SK-N-SH (cell line): ENCODE measurements at regions not wholly inside any gene's neighbourhood (a gene's known extent, or its start where the extent isn't known, plus 50 kb on each side); places are given as distances from the start of the nearest gene placed in this dataset.

ENCODE experiments used
- CTCF ChIA-PET: fragments of 300-600, 350-600 bp; formaldehyde crosslinking; extraction: SDS; loops from one replicate; lab custom pipeline; 2021; lab: Yijun Ruan, JAX
- POLR2A ChIA-PET: fragments of 350-600 bp; sonication (Branson Sonifier 250); formaldehyde crosslinking; extraction: SDS; loops from one replicate; lab custom pipeline; 2020; ENCODE audit warnings: antibody characterized with exemption, inconsistent platforms; lab: Yijun Ruan, JAX
- DNase-seq: peaks from one replicate; pipeline ENCODE4 v3.0.0; 2012
- H2AFZ ChIP-seq: fragments of 200-600 bp; sonication (generic); 2 replicates; pipeline ENCODE4 v1.8.1; 2016; ENCODE audit warnings: antibody characterized with exemption, mild to moderate bottlenecking, low read depth
- H3F3A ChIP-seq: fragments of 200-600 bp; sonication (generic); replicated peaks from 2 replicates; pipeline ENCODE3; 2016; ENCODE audit warnings: antibody characterized with exemption, mild to moderate bottlenecking; ENCODE audit not compliant: insufficient read depth
- H3K27ac ChIP-seq, 2 experiments: fragments of 200-500 bp in 1 of 2; fragments of 200-600 bp in 1 of 2; sonication (Bioruptor generic) in 1 of 2; sonication (generic), shearing (Covaris generic) in 1 of 2; 2 replicates each; pipeline versions ENCODE4 v1.5.1 to v1.6.1; 2014 to 2016; ENCODE audit warnings: low read depth in 2 of 2, inconsistent platforms in 1 of 2, low read length in 1 of 2, mild to moderate bottlenecking in 1 of 2, mixed read lengths in 1 of 2
- H3K27me3 ChIP-seq: fragments of 200-600 bp; sonication (generic), shearing (Covaris generic); 2 replicates; pipeline ENCODE4 v1.6.1; 2016; ENCODE audit warnings: mixed run types; ENCODE audit not compliant: insufficient read depth
- H3K36me3 ChIP-seq, 2 experiments: fragments of 200-500 bp in 1 of 2; fragments of 200-600 bp in 1 of 2; sonication (Bioruptor generic) in 1 of 2; sonication (generic) in 1 of 2; replicated peaks in 1 of 2; 2 replicates each; pipeline versions ENCODE3 to v1.5.1; 2014 to 2016; ENCODE audit warnings: low read length in 1 of 2, mild to moderate bottlenecking in 1 of 2; ENCODE audit not compliant: insufficient read depth in 2 of 2, control insufficient read depth in 1 of 2
- H3K4me1 ChIP-seq, 2 experiments: fragments of 200-500 bp in 1 of 2; fragments of 200-600 bp in 1 of 2; sonication (Bioruptor generic) in 1 of 2; sonication (generic), shearing (Covaris generic) in 1 of 2; 2 replicates each; pipeline versions ENCODE4 v1.5.1 to v1.6.1; 2014 to 2016; ENCODE audit warnings: low read depth in 1 of 2, low read length in 1 of 2, mixed run types in 1 of 2; ENCODE audit not compliant: insufficient read depth in 2 of 2, control insufficient read depth in 1 of 2
- H3K4me2 ChIP-seq: fragments of 200-600 bp; sonication (generic), shearing (Covaris generic); 2 replicates; pipeline ENCODE4 v1.6.1; 2017; ENCODE audit warnings: mixed run types
- H3K4me3 ChIP-seq, 2 experiments: fragments of 200-500 bp in 1 of 2; fragments of 200-600 bp in 1 of 2; sonication (Bioruptor generic) in 1 of 2; sonication (generic), shearing (Covaris generic) in 1 of 2; 2 replicates each; pipeline versions ENCODE4 v1.5.1 to v1.8.1; 2014 to 2016; ENCODE audit warnings: low read depth in 2 of 2, inconsistent platforms in 1 of 2, low read length in 1 of 2, mild to moderate bottlenecking in 1 of 2, mixed read lengths in 1 of 2, moderate library complexity in 1 of 2
- H3K79me2 ChIP-seq: fragments of 200-600 bp; sonication (generic); 2 replicates; pipeline ENCODE4 v1.8.1; 2017; ENCODE audit warnings: mild to moderate bottlenecking; ENCODE audit not compliant: insufficient read depth
- H3K9ac ChIP-seq: fragments of 200-600 bp; sonication (generic); 2 replicates; pipeline ENCODE4 v1.6.1; 2017; ENCODE audit warnings: mixed run types
- H3K9me2 ChIP-seq: fragments of 200-600 bp; sonication (generic); 2 replicates; pipeline ENCODE4 v1.6.1; 2017; ENCODE audit warnings: mixed run types
- H3K9me3 ChIP-seq: fragments of 200-600 bp; sonication (generic); 2 replicates; pipeline ENCODE4 v1.6.1; 2017; ENCODE audit warnings: mixed run types, mild to moderate bottlenecking, moderate library complexity
- H4K20me1 ChIP-seq: fragments of 200-600 bp; sonication (generic); 2 replicates; pipeline ENCODE4 v1.6.1; 2017; ENCODE audit warnings: mild to moderate bottlenecking, mixed run types; ENCODE audit not compliant: insufficient read depth
- CHD2 ChIP-seq: fragments of 150-350 bp; IDR thresholded peaks from 2 replicates; pipeline ENCODE4 v1.6.1; 2018; ENCODE audit warnings: low read length; ENCODE audit not compliant: partially characterized antibody
- CTCF ChIP-seq: fragments of 200-600 bp; sonication (generic); IDR thresholded peaks from 2 replicates; pipeline ENCODE4 v1.6.1; 2017; ENCODE audit warnings: antibody characterized with exemption, mild to moderate bottlenecking, moderate library complexity
- ELF1 ChIP-seq: IDR thresholded peaks from 2 replicates; pipeline ENCODE4 v1.4.0; 2012
- EZH2phosphoT487 ChIP-seq: fragments of 200-600 bp; sonication (generic); IDR thresholded peaks from 2 replicates; pipeline ENCODE4 v1.6.1; 2017; ENCODE audit warnings: low read depth, mixed run types, mild to moderate bottlenecking, antibody characterized with exemption, moderate library complexity, borderline replicate concordance
- FOSL2 ChIP-seq: IDR thresholded peaks from 2 replicates; pipeline ENCODE4 v1.4.0; 2012; ENCODE audit warnings: low read depth, mild to moderate bottlenecking, moderate library complexity, borderline replicate concordance
- FOXJ3 ChIP-seq: sonication (generic); formaldehyde crosslinking; IDR thresholded peaks from 2 replicates; pipeline ENCODE4 v1.5.1; 2020; ENCODE audit warnings: mild to moderate bottlenecking, missing genetic modification reagents
- FOXM1 ChIP-seq: IDR thresholded peaks from 2 replicates; pipeline ENCODE4 v1.4.0; 2012; ENCODE audit warnings: low read depth, mild to moderate bottlenecking
- GABPA ChIP-seq: IDR thresholded peaks from 2 replicates; pipeline ENCODE4 v1.4.0; 2012; ENCODE audit warnings: low read depth, mild to moderate bottlenecking
- JUND ChIP-seq: IDR thresholded peaks from 2 replicates; pipeline ENCODE4 v1.4.0; 2012
- MEF2A ChIP-seq: IDR thresholded peaks from 2 replicates; pipeline ENCODE4 v1.4.0; 2012; ENCODE audit warnings: low read depth, borderline replicate concordance
- POLR2AphosphoS5 ChIP-seq: IDR thresholded peaks from 2 replicates; pipeline ENCODE4 v1.6.1; 2012; ENCODE audit warnings: low read depth, low read length
- RCOR1 ChIP-seq: fragments of 150-350 bp; IDR thresholded peaks from 2 replicates; pipeline ENCODE4 v1.6.1; 2017; ENCODE audit warnings: antibody characterized with exemption, low read length
- REST ChIP-seq: IDR thresholded peaks from 2 replicates; pipeline ENCODE4 v1.6.1; 2012; ENCODE audit warnings: mild to moderate bottlenecking, low read depth, low read length, moderate library complexity
- SMC3 ChIP-seq: IDR thresholded peaks from 2 replicates; pipeline ENCODE4 v1.6.1; 2012; ENCODE audit warnings: low read depth, low read length, improper control_type of control experiment
- TAF1 ChIP-seq: IDR thresholded peaks from 2 replicates; pipeline ENCODE4 v1.6.1; 2012; ENCODE audit warnings: low read depth, mild to moderate bottlenecking, low read length, moderate library complexity, borderline replicate concordance
- TCF12 ChIP-seq: IDR thresholded peaks from 2 replicates; pipeline ENCODE4 v1.4.0; 2012
- WGBS: methylation state at CpG from one replicate; pipeline ENCODE4 v1.1.6; 2017; ENCODE audit warnings: low lambda C conversion rate; 5-methylcytosine and 5-hydroxymethylcytosine counted together
- TF ChIP-seq, protein P1 (sequence below): IDR thresholded peaks from 2 replicates; pipeline ENCODE4; 2012
- TF ChIP-seq, protein P2 (sequence below): fragments of 150-350 bp; IDR thresholded peaks from 2 replicates; pipeline ENCODE4 v1.6.1; 2017; ENCODE audit warnings: antibody characterized with exemption, low read length, low read depth, borderline replicate concordance

DNA sequence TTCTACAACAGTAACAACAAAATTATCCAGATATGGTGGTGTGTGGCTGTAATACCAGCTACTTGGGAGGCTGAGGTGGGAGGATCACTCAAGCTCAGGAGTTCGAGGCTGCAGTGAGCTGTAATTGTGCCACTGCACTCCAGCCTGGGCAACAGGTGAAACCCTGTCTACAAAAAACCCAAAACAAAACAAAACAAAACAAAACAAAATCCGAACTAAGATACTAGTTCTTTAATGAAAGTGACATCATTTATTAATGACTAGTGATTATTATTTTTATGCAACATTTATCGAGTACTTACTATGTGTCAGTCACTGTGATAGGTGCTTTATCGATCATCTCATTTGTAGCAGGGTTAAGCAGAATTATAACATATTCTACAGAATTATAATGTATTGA lies 196.9 kb upstream of the GDNF start:
- TF ChIP-seq FOXM1 (no peak), SMC3 (no peak), TAF1 (no peak), JUND (no peak), FOSL2 (no peak), FOXJ3 (CRISPR knock-in tag) (no peak), RCOR1 (no peak), POLR2AphosphoS5 (no peak), ELF1 (no peak), TCF12 (no peak), REST (no peak), MEF2A (no peak), GABPA (no peak), EZH2phosphoT487 (no peak), CTCF (no peak), CHD2 (no peak)
- TF ChIP-seq, protein P1, sequence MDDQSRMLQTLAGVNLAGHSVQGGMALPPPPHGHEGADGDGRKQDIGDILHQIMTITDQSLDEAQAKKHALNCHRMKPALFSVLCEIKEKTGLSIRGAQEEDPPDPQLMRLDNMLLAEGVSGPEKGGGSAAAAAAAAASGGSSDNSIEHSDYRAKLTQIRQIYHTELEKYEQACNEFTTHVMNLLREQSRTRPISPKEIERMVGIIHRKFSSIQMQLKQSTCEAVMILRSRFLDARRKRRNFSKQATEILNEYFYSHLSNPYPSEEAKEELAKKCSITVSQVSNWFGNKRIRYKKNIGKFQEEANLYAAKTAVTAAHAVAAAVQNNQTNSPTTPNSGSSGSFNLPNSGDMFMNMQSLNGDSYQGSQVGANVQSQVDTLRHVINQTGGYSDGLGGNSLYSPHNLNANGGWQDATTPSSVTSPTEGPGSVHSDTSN, result no peak
- TF ChIP-seq, protein P2, sequence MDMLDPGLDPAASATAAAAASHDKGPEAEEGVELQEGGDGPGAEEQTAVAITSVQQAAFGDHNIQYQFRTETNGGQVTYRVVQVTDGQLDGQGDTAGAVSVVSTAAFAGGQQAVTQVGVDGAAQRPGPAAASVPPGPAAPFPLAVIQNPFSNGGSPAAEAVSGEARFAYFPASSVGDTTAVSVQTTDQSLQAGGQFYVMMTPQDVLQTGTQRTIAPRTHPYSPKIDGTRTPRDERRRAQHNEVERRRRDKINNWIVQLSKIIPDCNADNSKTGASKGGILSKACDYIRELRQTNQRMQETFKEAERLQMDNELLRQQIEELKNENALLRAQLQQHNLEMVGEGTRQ, result no peak
- no peak for DNase-seq
- Histone ChIP-seq H3K9me2 (0 out of 2 replicates have a peak, but pooled peaks cover 3% of the 10 kb centered on the region), H3K4me1 (no peaks in the 10 kb centered on the region), H3K36me3 (no peaks in the 10 kb centered on the region), H3K4me2 (no peak overlapping the region), H3K27me3 (no peaks in the 10 kb centered on the region; the same call in 1 of the 2 replicates), H3K9ac (no peak overlapping the region), H2AFZ (no peak overlapping the region), H3K4me3 (no peak overlapping the region), H3K27ac (no peak overlapping the region), H3K79me2 (no peaks in the 10 kb centered on the region), H3K9me3 (no peaks in the 10 kb centered on the region), H4K20me1 (no peaks in the 10 kb centered on the region), H3F3A (no peaks in the 10 kb centered on the region)
- WGBS, result 2% methylated on average over 4 of the region's 4 CpGs
- POLR2A ChIA-PET, result no interaction called here
- CTCF ChIA-PET, result no interaction called here
